ENCODE measurements at regions not wholly inside any gene's neighbourhood (a gene's known extent, or its start where the extent isn't known, plus 50 kb on each side); places are given as distances from the start of the nearest gene placed in this dataset.

DNA sequence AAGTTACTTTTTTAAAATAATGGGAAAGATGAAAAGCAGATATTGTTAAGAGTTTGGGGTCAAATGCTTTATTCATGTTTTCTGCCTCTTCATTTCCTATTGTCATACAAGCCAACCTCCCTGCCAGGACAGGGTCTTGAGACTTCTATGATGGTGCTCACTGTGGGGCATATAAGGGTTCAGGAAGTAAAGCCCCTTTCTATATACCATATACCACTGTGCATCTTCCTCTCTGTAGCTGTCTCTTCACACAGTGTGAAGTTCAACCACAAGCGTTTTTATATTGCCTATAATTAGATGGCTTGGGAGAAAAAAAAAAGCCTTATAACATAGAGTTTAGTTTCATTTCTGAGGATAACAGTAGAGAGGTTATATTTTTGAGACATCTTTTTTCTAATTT is 389.8 kb upstream of the SORCS1 start:
- TF ChIP-seq YY1 (IDR thresholded peaks at IDR 0.05) (no peak), HNF4A (conservative IDR thresholded peaks at IDR 0.05) (no peak), JUND (IDR thresholded peaks at IDR 0.05) (no peak), TAF1 (conservative IDR thresholded peaks at IDR 0.05) (no peak), RXRA (IDR thresholded peaks at IDR 0.05) (no peak), FOXA2 (IDR thresholded peaks at IDR 0.05) (no peak), NR2F2 (IDR thresholded peaks at IDR 0.05) (no peak), REST (IDR thresholded peaks at IDR 0.05) (no peak), EGR1 (IDR thresholded peaks at IDR 0.05; ENCODE audit: low read depth in 2 of 2) (no peak), RAD21 (IDR thresholded peaks at IDR 0.05) (no peak), HNF4G (IDR thresholded peaks at IDR 0.05) (no peak), SP1 (IDR thresholded peaks at IDR 0.05) (no peak), GABPA (IDR thresholded peaks at IDR 0.05 in 1 of 2, conservative IDR thresholded peaks at IDR 0.05 in 1 of 2) (no peak), FOXA1 (IDR thresholded peaks at IDR 0.05) (no peak)
- TF ChIP-seq, protein P1, sequence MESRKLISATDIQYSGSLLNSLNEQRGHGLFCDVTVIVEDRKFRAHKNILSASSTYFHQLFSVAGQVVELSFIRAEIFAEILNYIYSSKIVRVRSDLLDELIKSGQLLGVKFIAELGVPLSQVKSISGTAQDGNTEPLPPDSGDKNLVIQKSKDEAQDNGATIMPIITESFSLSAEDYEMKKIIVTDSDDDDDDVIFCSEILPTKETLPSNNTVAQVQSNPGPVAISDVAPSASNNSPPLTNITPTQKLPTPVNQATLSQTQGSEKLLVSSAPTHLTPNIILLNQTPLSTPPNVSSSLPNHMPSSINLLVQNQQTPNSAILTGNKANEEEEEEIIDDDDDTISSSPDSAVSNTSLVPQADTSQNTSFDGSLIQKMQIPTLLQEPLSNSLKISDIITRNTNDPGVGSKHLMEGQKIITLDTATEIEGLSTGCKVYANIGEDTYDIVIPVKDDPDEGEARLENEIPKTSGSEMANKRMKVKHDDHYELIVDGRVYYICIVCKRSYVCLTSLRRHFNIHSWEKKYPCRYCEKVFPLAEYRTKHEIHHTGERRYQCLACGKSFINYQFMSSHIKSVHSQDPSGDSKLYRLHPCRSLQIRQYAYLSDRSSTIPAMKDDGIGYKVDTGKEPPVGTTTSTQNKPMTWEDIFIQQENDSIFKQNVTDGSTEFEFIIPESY (IDR thresholded peaks at IDR 0.05): no peak
- TF ChIP-seq, protein P2, sequence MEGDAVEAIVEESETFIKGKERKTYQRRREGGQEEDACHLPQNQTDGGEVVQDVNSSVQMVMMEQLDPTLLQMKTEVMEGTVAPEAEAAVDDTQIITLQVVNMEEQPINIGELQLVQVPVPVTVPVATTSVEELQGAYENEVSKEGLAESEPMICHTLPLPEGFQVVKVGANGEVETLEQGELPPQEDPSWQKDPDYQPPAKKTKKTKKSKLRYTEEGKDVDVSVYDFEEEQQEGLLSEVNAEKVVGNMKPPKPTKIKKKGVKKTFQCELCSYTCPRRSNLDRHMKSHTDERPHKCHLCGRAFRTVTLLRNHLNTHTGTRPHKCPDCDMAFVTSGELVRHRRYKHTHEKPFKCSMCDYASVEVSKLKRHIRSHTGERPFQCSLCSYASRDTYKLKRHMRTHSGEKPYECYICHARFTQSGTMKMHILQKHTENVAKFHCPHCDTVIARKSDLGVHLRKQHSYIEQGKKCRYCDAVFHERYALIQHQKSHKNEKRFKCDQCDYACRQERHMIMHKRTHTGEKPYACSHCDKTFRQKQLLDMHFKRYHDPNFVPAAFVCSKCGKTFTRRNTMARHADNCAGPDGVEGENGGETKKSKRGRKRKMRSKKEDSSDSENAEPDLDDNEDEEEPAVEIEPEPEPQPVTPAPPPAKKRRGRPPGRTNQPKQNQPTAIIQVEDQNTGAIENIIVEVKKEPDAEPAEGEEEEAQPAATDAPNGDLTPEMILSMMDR (IDR thresholded peaks at IDR 0.05; ENCODE audit: low read depth, low read length, missing input control): no peak
- Histone ChIP-seq H3K27ac (ENCODE audit: low read depth in 1 of 2, low read length in 2 of 2) (no peak overlapping the region), H3K9me3 (ENCODE audit: control insufficient read depth in 4 of 4, low read length in 3 of 4) (no peaks in the 10 kb centered on the region), H3K36me3 (ENCODE audit: control insufficient read depth in 4 of 4, insufficient read depth in 3 of 4, low read depth in 1 of 4, low read length in 3 of 4) (no peaks in the 10 kb centered on the region), H3K27me3 (ENCODE audit: control insufficient read depth in 4 of 4, insufficient read depth in 4 of 4, low read length in 3 of 4) (peaks cover 0 to 2% (median 0%) of the 10 kb centered on the region in 4 donors), H3K9ac (ENCODE audit: low read depth in 1 of 2, low read length in 2 of 2) (no peak overlapping the region), H3K4me1 (ENCODE audit: control insufficient read depth in 4 of 4, insufficient read depth in 4 of 4, low read length in 3 of 4) (no peaks in the 10 kb centered on the region), H3K4me3 (ENCODE audit: low read depth in 1 of 3, low read length in 3 of 3) (no peak overlapping the region)
- 63% methylated on average over 1 of the region's 1 CpG for WGBS
- no peak for DNase-seq (ENCODE audit: low spot score)

DNA sequence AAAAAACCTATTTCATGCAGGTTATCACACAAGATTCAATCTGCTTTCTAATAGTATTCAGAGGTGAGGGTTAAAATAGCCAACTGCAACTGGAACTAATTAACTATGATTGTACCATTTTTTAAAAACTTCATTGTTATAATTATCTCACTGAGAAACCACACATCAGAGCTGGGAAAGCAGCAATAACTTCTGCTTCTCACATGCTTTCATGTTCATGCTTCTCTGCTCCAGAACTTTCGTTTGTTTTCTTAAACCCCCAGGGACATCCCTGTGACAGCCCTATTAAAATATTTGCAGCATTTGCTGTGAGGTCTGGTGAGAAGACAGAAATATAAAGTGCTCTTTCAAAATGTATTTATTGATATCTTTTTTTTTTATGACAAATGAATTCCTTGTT is 389.0 kb upstream of the SORCS1 start:
- 27% methylated on average over 1 of the region's 1 CpG for WGBS
- DNase-seq (ENCODE audit: low spot score): no peak
- peaks cover 0 to 2% (median 0%) of the 10 kb centered on the region in 4 donors for H3K27me3 ChIP-seq (ENCODE audit: control insufficient read depth in 4 of 4, insufficient read depth in 4 of 4, low read length in 3 of 4)
- TF ChIP-seq, protein P3, sequence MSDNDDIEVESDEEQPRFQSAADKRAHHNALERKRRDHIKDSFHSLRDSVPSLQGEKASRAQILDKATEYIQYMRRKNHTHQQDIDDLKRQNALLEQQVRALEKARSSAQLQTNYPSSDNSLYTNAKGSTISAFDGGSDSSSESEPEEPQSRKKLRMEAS (IDR thresholded peaks at IDR 0.05): no peak
- no peak for TF ChIP-seq TAF1 (conservative IDR thresholded peaks at IDR 0.05)
- TF ChIP-seq, protein P2 (IDR thresholded peaks at IDR 0.05; ENCODE audit: low read depth, low read length, missing input control): no peak
- TF ChIP-seq NR2F2 (IDR thresholded peaks at IDR 0.05): no peak
- TF ChIP-seq SP1 (IDR thresholded peaks at IDR 0.05): no peak
- TF ChIP-seq, protein P1 (IDR thresholded peaks at IDR 0.05): no peak
- no peak for TF ChIP-seq RAD21 (IDR thresholded peaks at IDR 0.05)
- TF ChIP-seq FOXA2 (IDR thresholded peaks at IDR 0.05): no peak
- no peak for TF ChIP-seq JUND (IDR thresholded peaks at IDR 0.05)
- no peak for TF ChIP-seq EGR1 (IDR thresholded peaks at IDR 0.05; ENCODE audit: low read depth in 2 of 2)
- TF ChIP-seq YY1 (IDR thresholded peaks at IDR 0.05): no peak
- no peak for TF ChIP-seq HNF4G (IDR thresholded peaks at IDR 0.05)

More for the DNA sequence above, 389.0 kb upstream of the SORCS1 start:
- no peaks in the 10 kb centered on the region for H3K9me3 ChIP-seq (ENCODE audit: control insufficient read depth in 4 of 4, low read length in 3 of 4)
- no peaks in the 10 kb centered on the region for H3K36me3 ChIP-seq (ENCODE audit: control insufficient read depth in 4 of 4, insufficient read depth in 3 of 4, low read depth in 1 of 4, low read length in 3 of 4)
- no peak overlapping the region for H3K4me3 ChIP-seq (ENCODE audit: low read depth in 1 of 3, low read length in 3 of 3)
- H3K9ac ChIP-seq (ENCODE audit: low read depth in 1 of 2, low read length in 2 of 2): no peak overlapping the region
- H3K4me1 ChIP-seq (ENCODE audit: control insufficient read depth in 4 of 4, insufficient read depth in 4 of 4, low read length in 3 of 4): no peaks in the 10 kb centered on the region
- no peak overlapping the region for H3K27ac ChIP-seq (ENCODE audit: low read depth in 1 of 2, low read length in 2 of 2)

All from liver (tissue), 8 donors.